ENCODE measurements at regions not wholly inside any gene's neighbourhood (a gene's known extent, or its start where the extent isn't known, plus 50 kb on each side); places are given as distances from the start of the nearest gene placed in this dataset.

- TF ChIP-seq ZSCAN30 (CRISPR knock-in tag; IDR thresholded peaks at IDR 0.05) = no peak
- TF ChIP-seq SAP130 (CRISPR knock-in tag; IDR thresholded peaks at IDR 0.05; ENCODE audit: low read depth) = no peak
- no peak for TF ChIP-seq RFX5 (IDR thresholded peaks at IDR 0.05; ENCODE audit: low read depth, low read length)
- no peak for TF ChIP-seq BRF2 (CRISPR knock-in tag; IDR thresholded peaks at IDR 0.05)
- no peak for TF ChIP-seq JUNB (CRISPR knock-in tag; IDR thresholded peaks at IDR 0.05; ENCODE audit: borderline replicate concordance)
- no peak for TF ChIP-seq YY1 (IDR thresholded peaks at IDR 0.05; ENCODE audit: insufficient read depth, insufficient replicate concordance, low read depth, low read length)
- no peak for TF ChIP-seq CBFB (CRISPR knock-in tag; IDR thresholded peaks at IDR 0.05)
These were observed 759.7 kb upstream of the RGS18 start for GRCh38 chr1:191398551-191398950.

Measured in HepG2 (cell line).